RWPE1 (cell line): ENCODE measurements at regions not wholly inside any gene's neighbourhood (a gene's known extent, or its start where the extent isn't known, plus 50 kb on each side); places are given as distances from the start of the nearest gene placed in this dataset.

Experiments used
- CTCF ChIA-PET: fragments of 350-600 bp; sonication (Branson Sonifier 250); formaldehyde crosslinking; extraction: SDS; loops from one replicate; lab custom pipeline; 2021; lab: Yijun Ruan, JAX
- POLR2A ChIA-PET: fragments of 400-600 bp; formaldehyde crosslinking; extraction: SDS; loops from one replicate; lab custom pipeline; 2020; ENCODE audit warnings: antibody characterized with exemption; ENCODE audit not compliant: low non-redundant PET; lab: Yijun Ruan, JAX
- DNase-seq: peaks from one replicate; pipeline ENCODE4 v3.0.0; 2012; ENCODE audit warnings: low spot score
- H3K27ac ChIP-seq: fragments of 450-650 bp; 2 replicates; pipeline ENCODE4 v1.5.1; 2017
- CTCF ChIP-seq: fragments of 450-650 bp; conservative IDR thresholded peaks from 2 replicates; pipeline ENCODE4 v1.5.1; 2017; ENCODE audit warnings: low read depth, mild to moderate bottlenecking

GRCh38 chr22:48070760-48071159 lies 1308.3 kb downstream of the TBC1D22A start:
- no peak for TF ChIP-seq CTCF
- ChIA-PET POLR2A (no interaction called here), CTCF (no interaction called here)

GRCh38 chr22:48070083-48070482 lies 1307.6 kb downstream of the TBC1D22A start:
- DNase-seq, result no peak

More at GRCh38 chr22:48070760-48071159, 1308.3 kb downstream of the TBC1D22A start:
- DNase-seq, result no peak
- H3K27ac ChIP-seq, result no peak overlapping the region

GRCh38 chr22:48069256-48069655 lies 1306.8 kb downstream of the TBC1D22A start:
- ChIA-PET CTCF (no interaction called here), POLR2A (no interaction called here)
- DNase-seq, result no peak
- no peak overlapping the region for H3K27ac ChIP-seq
- TF ChIP-seq CTCF, result no peak

More at GRCh38 chr22:48070083-48070482, 1307.6 kb downstream of the TBC1D22A start:
- POLR2A ChIA-PET, result no interaction called here
- CTCF ChIA-PET, result no interaction called here
- TF ChIP-seq CTCF, result no peak
- H3K27ac ChIP-seq, result no peak overlapping the region

GRCh38 chr22:48068323-48068885 lies 1306.0 kb downstream of the TBC1D22A start:
- ChIA-PET CTCF (no interaction called here), POLR2A (no interaction called here)
- TF ChIP-seq CTCF, result no peak
- no peak overlapping the region for H3K27ac ChIP-seq
- DNase-seq, result no peak

GRCh38 chr22:48065892-48066291 lies 1303.4 kb downstream of the TBC1D22A start:
- DNase-seq, result no peak
- no peak for TF ChIP-seq CTCF

GRCh38 chr22:48061726-48062125 lies 1299.3 kb downstream of the TBC1D22A start:
- no peak for TF ChIP-seq CTCF
- DNase-seq, result no peak
- POLR2A ChIA-PET, result no interaction called here
- no peak overlapping the region for H3K27ac ChIP-seq
- CTCF ChIA-PET, result no interaction called here

More at GRCh38 chr22:48065892-48066291, 1303.4 kb downstream of the TBC1D22A start:
- H3K27ac ChIP-seq, result no peak overlapping the region
- ChIA-PET POLR2A (no interaction called here), CTCF (no interaction called here)
